T1000 (cell line): ENCODE measurements at regions not wholly inside any gene's neighbourhood (a gene's known extent, or its start where the extent isn't known, plus 50 kb on each side); places are given as distances from the start of the nearest gene placed in this dataset.
"Not testable (repeated sequence)": the region's sequence is repeated elsewhere in the genome, so short reads cannot be mapped to it uniquely, and the experiment has no call there.

Source experiments
- DNase-seq: peaks from one replicate; lab custom pipeline; 2025; ENCODE audit warnings: mixed read lengths; lab: John Stamatoyannopoulos, UW

DNA sequence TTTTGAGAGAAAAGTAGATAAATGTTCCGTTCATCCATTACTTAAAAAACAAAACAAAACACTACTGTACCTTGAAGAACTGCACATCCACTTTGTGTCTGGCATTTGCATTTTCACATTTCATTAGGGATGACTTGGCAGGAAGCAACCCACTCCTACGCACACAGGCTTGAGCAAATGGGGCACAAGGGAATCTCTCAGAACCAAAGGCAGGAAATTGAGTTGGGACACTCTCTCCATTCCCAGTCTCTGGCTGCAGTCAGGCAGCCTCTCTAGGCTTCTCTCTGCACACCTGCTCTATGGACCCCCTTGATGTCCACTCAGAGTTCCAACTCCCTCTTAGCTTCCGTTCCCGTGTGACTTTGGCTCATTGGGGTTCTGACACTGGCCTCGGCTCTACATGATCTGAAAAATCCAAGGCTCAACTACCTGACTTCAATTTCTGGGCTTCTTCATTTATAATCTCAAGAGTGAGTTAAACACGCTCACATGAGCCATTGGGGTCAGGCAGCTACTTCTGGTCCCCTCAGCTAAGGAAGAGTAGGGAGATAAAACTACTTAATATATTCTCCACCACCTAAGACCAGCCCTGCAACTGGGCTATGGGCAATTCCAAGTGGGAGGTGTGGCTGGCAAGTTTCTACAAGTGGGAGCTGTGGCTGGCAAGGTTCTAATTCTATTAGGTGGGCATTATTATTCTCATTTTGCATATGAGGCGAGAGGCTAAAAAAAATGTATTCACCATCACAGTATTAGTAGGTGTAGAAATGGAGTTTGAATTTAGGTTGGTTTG is 251.9 kb downstream of the SOD2 start:
- DNase-seq = no peak

DNA sequence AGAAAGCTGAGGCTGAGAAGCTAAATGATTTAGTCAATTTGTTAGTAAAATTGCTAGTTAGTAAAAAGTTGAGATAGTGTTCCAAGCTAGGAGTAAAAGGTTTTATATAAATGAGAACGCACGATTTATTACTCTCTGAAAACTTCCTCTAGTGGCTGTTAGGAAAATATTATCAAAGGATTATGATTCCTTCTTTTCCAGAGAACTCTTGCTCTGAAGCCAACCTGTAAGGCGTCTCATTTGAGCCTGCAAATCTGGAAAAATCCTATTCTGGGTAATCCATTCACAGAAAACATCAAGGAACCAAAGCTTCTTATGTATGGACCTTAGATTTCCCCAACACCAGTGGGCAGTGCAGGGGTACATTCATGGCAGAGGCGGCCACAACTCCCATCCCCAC is 252.7 kb downstream of the SOD2 start:
- no peak for DNase-seq

DNA sequence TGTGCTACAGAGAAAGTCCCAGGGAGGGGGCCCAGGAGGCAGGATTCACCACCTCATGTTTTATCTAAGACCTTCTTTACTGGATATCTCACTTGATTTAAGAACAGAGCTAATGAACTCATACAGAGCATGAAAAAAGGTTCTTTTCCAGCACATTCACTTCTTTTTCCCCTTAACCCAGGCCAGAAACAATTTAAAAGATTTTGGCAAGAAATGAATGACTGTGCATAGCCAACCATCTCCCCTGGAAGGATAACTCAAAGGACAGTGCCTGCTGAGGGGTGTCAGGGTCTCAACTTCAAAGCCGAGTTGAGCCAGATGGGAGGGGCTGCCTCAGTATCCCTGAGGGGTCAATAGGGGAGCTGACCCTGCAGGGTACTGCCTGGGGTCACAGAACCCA is 253.4 kb downstream of the SOD2 start:
- no peak for DNase-seq

DNA sequence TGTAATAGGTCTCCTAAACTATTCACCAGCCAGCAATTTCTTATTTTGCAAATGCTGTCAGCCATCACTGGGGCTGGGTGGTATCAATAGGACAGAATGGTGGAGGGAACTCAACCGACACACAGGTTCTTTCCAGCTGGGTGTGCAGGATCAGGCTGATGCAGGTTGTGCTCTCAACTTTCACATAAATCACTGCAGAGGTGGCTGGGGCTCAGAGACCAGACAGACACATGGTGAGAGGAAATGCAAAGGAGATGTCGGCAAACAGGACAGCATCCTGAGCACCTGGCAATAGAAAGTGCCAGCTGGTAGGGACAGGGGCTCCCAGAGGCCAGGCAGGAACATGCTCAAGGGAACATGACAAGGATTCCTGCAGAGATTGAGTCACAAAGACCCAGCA is 254.9 kb downstream of the SOD2 start:
- no peak for DNase-seq

DNA sequence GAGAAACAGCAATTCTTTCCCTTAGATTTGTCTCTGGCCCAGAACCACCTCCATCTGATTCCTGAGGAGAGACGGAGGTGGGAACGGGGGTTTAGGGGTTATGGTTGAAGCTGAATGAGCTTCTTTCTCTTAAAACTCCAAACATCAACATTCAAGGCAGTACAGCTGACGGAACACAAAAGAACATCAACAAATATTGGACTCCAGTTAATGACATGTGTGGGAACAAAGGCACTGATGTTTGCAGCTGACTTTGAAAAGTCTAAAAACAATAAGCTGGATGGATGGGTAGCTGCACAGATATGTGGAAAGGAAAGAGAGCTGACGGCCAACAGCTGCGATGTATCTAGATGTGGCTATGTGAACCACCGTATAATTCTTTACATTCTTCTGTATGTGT is 256.5 kb downstream of the SOD2 start:
- DNase-seq = no peak

DNA sequence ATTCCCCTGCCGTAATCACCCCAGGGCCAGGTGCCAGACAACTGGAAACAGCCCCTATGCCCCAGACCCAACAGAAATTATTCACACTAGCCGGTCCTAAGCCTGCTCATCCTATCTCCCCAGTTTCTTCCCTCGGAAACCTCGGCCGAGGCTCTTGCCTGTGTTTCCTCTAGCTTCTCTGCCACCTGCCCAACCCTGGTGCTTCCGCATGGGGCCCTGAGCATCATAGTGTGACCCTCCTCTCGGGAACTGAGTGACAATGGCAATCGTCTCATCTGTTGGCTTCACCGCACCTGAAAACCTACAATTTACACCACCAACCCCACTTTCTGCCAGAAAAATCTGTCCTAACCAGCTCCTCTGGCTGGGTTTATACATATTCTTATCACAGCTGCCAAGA is 257.3 kb downstream of the SOD2 start:
- DNase-seq = no peak

DNA sequence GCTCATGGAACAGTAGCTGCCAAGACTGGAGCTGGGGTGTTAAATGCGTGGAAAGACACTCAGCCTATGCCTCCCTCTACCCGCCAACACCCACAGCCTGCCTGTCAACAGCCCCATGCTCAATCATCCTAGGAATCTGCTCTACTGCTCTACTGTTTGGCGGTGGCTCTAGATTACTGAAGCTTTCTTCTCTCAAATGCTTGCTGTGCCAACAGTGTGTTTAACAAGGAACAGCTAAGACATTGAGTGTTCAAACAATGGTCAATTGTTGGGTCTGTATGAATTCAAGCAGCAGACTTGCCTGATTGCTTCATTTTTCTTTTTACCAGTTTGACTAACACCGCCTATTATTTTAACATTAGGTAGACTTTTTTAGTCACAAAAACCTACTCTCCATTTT is 258.6 kb downstream of the SOD2 start:
- no peak for DNase-seq

DNA sequence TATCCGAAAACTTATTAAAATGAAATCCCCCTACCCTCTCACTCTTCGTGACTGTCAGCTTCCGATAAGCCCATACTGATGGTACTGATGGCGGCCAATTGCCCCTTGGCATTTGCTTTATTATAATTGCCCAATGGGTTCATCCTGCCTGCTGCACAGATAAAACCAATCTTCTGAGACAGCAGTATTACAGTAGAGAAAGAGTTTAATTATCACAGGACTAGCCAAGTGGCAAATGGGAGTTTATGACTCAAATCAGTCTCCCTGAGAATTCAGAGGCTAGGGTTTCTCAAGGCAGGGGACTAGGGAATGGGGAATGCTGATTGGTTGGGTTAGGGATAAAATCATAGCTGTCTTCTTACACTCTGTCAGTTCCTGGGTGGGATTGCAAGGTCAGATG is 259.5 kb downstream of the SOD2 start:
- no peak for DNase-seq

DNA sequence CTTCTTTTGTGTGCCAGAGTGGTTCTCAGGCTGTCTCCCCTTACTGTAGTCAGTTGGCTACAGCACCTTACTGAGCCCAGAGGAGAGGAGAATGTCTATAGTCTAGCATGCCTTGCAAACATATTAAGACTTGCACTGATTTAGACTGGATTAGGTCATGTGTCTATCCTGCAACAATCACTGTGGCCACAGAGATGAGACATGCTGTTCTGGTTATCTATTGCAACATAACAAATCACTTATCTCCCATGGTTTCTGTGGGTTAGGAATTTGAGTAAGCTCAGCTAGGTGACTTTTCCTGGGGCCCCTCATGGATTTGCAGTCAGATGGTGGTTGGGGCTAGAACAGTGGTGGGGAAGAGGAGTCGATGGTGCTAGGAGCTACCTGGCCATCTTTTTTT is 261.3 kb downstream of the SOD2 start:
- no peak for DNase-seq

DNA sequence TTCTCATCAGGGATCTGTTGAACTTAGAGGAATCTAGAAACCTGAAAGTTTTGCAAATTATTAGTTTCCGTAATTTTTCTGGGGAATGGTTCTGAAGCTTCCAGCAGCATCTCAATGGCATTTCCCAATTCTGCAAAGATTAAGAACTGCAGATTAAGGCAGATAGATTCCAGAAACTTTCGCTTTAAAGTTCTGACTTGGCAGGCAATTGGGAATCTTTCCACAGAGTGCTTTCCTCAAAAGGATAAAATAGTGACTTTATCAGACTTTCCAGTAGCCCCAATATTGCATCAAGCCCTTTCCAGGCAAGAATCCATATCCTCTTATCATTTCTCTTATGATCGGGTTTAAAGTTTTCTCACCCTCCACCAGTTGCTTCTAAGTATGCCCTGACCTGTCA is 261.1 kb downstream of the FNDC1 start:
- DNase-seq = no peak

DNA sequence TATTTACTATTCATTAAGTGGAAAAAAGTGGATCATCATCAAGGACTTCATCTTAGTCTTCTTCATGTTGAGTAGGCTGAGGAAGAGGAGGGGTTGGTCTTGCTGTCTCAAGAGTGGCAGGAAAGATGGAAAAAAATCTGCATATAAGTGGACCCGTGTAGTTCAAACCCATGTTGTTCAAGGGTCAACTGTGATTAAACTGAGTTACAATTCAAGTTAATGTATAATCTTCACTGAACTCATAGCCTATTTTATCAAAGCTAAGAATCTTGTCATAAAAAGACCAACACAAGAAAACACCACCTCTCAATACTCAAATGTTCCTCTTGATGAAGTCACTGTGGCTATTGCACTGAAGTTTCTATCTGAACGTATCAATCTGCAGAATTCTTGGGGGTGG is 260.2 kb downstream of the FNDC1 start:
- DNase-seq = no peak

DNA sequence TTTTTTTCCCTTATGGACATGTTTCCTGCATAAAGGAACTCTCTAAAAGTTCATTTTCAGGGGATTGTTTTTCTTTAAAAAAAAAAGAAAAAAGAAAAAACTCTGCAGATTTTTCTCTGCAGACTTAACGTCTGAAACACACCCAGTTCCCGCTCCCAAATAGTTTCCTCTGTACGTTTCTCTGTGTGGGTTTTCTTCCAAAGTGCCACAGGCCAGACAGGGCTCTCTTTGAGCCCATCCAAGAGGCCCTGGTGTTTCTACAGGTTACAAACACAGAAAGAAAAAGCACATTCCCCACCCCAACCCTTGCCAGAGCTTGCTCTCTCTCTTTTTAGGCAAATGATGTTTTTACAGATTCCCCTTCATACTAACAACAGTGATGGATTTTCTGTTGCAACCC is 258.6 kb downstream of the FNDC1 start:
- no peak for DNase-seq

DNA sequence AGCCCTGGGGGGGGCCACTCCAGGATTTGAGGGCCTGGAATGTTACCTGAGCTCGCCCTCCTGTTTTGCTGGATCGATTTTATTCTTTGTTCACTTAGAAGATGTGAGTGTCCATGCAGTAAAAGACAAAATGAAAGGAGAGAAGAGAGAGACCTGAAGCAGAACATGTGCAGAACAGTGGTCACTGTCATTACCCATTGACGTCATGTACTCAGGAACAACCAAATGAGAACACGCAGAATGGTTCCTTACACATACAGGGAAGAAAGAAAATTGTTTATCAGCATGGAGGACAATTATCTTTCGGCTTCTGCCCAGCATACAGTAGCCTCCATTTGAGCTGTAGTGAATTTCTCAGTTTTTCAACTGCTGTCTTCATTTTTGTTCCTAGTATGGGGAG is 258.1 kb downstream of the FNDC1 start:
- no peak for DNase-seq

DNA sequence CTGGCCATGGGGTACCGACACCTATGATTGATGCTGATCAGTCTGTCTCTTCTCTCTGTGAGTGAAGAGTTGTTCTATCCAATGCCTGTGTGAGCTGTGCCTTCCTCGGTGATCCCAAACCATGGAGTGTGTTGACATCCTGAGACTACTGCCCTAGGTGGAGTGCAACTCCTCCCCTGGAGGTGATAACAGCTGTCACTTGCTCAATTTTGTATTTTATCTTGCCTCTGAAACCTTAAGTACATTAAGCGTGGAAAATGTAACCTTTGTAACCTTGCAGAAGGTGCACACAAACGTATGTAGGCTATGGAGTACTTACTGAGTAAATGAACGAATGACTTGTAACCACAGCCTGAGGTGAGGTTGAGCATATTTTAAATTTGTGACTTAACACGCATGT is 256.2 kb downstream of the FNDC1 start:
- DNase-seq = no peak

DNA sequence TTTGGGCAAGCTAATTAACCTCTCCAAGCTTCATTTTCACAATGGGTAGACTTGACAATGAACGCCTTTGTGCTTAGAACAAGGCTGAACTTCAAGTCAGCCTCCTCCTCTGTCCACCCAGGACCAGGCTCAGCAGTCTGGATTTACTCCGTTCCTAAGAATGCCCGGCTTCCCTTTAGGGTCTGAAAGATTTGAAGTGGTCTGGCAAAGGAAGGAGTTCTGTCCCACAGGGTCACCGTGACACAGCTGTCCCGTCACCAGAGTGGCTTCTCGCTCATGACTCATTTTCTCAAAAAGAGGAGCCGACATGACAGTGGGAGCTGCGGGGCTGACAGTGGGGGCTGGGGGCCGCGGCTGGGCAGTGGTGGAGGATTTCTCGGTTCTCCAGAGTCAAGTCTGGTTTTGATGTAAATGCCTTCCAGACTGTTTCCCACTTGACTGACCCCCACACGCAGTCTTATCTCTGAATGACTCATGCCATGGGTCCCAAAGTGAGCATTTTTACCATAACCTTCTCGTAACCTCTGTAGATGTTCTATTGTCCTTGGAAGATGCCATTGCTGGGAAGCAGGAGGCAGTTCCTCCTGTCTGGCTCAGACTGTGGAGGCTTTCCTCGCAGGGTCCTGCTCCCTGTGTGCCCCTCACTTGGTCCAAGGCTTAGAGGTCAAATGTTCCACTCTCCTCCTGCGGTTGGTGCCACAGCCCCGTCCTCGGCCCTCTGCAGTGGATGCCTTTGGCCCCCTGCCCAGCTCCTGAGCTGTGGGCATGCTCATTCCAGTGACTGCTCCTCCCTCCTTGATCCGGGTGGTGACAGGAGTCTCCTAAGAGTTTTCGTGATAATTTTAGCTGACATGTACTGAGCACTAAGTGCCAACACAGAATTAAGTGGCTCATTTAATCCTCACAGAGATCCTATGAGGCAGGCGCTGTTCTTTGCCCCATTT is 253.1 kb downstream of the FNDC1 start:
- DNase-seq = no peak

DNA sequence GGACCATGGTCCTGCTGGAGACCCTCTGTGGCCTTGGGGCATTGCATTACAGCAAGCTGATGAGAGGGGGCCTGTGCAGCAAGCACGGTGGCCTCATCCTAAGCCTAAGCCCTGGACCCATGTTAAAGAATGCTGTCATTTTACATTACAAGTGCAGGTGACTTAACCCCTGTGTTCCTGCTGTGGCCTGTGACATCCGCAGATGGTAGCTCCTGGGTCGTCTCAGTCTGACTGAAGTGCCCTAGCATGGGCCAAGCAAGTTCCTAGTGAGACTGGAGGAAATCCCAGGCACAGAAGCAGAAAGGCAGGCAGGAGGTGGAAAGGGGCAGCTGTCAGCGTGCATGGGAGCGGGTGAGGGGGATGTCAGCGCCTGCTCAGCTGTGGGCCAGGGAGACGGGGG is 252.4 kb downstream of the FNDC1 start:
- no peak for DNase-seq

DNA sequence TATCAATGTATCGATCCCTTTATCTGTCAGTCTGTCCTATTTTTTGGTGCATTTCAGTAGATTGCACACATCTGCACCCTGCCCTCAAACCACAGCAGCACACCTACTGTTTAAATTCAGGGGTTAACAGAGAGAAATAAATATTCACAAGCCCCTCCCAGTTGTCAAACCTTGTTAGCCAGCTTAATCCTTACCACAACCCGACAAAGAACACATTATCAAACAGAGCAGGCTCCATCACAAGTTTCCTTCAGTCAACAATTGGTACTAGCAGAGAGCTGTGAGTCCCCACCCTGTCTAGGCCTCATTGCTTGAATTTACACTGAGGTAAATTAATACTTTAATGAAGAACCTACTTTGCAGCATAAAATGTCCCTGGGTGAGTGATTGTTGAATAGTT is 249.8 kb downstream of the FNDC1 start:
- no peak for DNase-seq

DNA sequence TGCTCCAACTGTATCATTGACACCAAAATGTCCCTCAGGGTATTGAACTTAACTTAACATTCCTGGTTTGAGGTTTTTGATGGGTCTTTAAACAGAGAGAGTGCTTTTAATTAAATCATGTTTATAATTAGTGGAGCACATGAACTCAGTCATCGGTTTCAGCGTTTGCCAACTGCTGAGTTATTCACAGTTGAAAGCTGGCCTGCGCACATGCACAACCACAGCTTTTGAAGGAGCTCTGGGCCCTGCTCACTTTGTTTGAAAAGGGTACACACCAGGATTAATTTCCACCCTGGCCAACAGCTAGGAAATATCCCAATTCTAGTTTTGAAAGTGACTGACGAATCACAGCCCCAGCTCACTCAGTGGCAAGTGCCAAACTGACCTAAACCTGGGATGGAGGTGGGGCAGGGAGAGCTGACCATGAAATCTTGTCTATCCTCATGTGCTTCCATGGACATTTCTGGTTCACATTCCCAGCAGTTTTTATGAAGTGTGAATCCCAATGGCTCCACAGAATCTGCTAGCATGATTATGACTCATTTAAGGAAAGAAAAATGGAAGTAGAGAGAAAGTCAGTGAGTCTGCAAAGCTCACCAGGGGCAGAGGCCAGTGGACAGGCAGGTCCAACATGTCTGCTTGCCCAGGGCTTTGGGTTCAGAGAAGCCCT is 247.8 kb downstream of the FNDC1 start:
- DNase-seq = no peak

DNA sequence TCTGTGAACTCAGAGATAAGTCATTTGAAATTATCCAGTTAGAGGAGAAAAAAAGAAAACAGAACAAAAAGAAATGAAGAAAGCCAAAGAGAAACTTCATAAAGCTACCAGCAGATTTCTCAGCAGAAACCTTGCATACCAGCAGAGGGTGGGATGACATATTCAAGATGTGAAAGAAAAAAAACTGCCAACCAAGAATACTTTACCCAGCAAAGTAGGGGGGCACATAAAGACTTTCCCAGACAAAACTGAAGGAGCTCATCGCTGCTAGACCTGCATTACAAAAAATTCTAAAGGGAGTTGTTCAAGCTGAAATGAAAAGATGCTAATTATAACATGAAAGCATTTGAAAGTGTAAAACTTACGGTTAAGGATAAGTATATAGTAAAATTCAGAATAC is 246.3 kb downstream of the FNDC1 start:
- DNase-seq = no peak

DNA sequence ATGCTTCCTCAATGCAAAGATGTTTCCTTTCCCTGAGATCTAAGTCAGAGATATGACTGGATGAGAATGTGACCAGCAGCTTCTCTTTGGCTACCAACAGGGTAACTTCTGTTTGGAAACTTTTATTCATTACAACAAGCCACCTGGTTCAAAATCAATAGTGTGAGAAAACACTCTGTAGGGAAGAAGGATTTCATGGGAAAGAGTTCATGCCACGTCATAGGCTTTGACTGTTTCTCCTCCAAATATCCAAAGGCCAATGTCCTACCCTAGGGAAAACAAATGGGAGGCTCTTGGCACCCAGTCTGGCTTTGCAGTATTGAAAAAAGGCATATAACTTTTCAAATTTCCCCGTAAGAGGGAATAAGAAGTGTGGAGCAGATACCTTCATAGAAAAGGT is 245.5 kb downstream of the FNDC1 start:
- DNase-seq = no peak

DNA sequence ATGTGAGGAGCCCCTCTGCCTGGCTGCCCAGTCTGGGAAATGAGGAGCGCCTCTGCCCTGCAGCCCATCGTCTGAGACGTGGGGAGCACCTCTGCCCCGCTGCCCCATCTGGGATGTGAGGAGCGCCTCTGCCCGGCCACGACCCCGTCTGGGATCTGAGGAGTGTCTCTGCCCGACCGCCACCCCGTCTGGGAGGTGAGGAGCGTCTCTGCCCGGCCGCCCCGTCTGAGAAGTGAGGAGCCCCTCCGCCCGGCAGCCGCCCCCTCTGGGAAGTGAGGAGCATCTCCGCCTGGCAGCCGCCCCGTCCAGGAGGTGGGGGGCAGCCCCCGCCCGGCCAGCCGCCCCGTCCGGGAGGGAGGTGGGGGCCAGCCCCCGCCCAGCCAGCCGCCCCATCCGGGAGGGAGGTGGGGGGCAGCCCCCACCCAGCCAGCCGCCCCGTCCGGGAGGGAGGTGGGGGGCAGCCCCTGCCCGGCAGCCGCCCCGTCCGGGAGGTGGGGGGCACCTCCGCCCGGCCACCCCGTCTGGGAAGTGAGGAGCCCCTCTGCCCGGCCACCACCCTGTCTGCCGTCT is 238.1 kb downstream of the FNDC1 start:
- DNase-seq = not testable (repeated sequence)

DNA sequence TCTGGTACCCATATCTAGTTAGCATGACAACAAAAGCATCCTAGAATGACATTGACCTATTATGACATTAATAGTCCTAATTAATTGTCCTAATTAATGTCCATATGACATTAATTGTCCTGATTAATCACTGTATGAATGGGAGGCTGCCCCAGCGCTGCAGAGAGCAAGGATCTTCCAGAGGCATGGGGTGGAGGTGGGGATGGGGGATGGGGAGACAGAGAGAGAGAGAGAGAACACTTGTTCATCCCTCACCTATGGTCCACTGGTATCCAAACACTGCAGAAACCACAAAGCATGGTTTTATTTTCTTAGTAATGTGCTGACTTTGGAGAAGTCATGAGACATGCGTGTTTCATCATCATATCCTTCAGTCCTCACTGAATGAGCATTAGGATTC is 235.1 kb downstream of the FNDC1 start:
- DNase-seq = no peak
